Psoas muscle (tissue), 7 donors: ENCODE measurements at regions not wholly inside any gene's neighbourhood (a gene's known extent, or its start where the extent isn't known, plus 50 kb on each side); places are given as distances from the start of the nearest gene placed in this dataset.
"Not testable (repeated sequence)": the region's sequence is repeated elsewhere in the genome, so short reads cannot be mapped to it uniquely, and the experiment has no call there.

ENCODE experiments used
- ATAC-seq, 4 donors: fragments of 200-7000 bp; cut with Tn5 transposase; one replicate each; pipeline ENCODE4 v1.9.1; 2020; ENCODE audit warnings: moderate library complexity in 3 of 4, mild to moderate bottlenecking in 2 of 4
- DNase-seq, 2 donors: peaks; one replicate each; pipeline ENCODE4 v3.0.0-alpha.2; 2020
- H3K27ac ChIP-seq: fragments of 200-600 bp; one replicate; pipeline ENCODE4 v1.8.0; 2022
- H3K27me3 ChIP-seq, 3 donors: fragments of 200-600 bp in 1 of 3; one replicate each; pipeline versions ENCODE4 v1.6.1 to v1.8.0; 2013 to 2022; ENCODE audit warnings: low read length in 2 of 3, mild to moderate bottlenecking in 2 of 3, moderate library complexity in 1 of 3; ENCODE audit not compliant: insufficient read depth in 3 of 3
- H3K36me3 ChIP-seq, 2 donors: fragments of 200-600 bp in 1 of 2; one replicate each; pipeline versions ENCODE4 v1.6.1 to v1.8.0; 2013 to 2022; ENCODE audit warnings: low read depth in 1 of 2, mild to moderate bottlenecking in 1 of 2, moderate library complexity in 1 of 2; ENCODE audit not compliant: insufficient read depth in 1 of 2
- H3K4me1 ChIP-seq: fragments of 200-600 bp; one replicate; pipeline ENCODE4 v1.8.0; 2022
- H3K4me3 ChIP-seq: fragments of 200-600 bp; one replicate; pipeline ENCODE4 v1.8.0; 2022; ENCODE audit warnings: mild to moderate bottlenecking
- H3K9me3 ChIP-seq: fragments of 200-600 bp; one replicate; pipeline ENCODE4 v1.8.0; 2022
- CTCF ChIP-seq: fragments of 200-600 bp; IDR thresholded peaks from one replicate; pipeline ENCODE4 v1.8.0; 2022; ENCODE audit warnings: antibody characterized with exemption
- WGBS, 3 donors: extraction: QIAGEN DNeasy Blood & Tissue Kit; methylation state at CpG; one replicate each; pipeline versions ENCODE4 v1.1.6 to v1.1.7; 2013; 5-methylcytosine and 5-hydroxymethylcytosine counted together
- intact Hi-C, 2 donors: fragments of 100-400 bp; cut with DNase I; formaldehyde crosslinking; loops; one replicate each; pipeline versions ENCODE4 v1.11.0 to v1.14.2; 2022
- donor health status: healthy with polysubstance abuse.
- donor health status: DM: no; HTN: no; CAD: no; lungs with moderate emphysema.
- donor health status: Bipolar disorder and iron deficiency.
- donor health status: healthy.
- donor health status: DM: yes; HTN: yes; CAD: no.
- donor health status: DM: no; HTN: no; CAD: no.
- donor health status: DM: yes; HTN: yes; CAD: no.

GRCh38 chr3:8020047-8020841, 481.4 kb upstream of the LMCD1 start:
- Histone ChIP-seq H3K4me3 (no peak overlapping the region), H3K4me1 (no peaks in the 10 kb centered on the region), H3K9me3 (peaks cover 7% of the 10 kb centered on the region), H3K27ac (no peak overlapping the region), H3K27me3 (no peaks in the 10 kb centered on the region), H3K36me3 (no peaks in the 10 kb centered on the region)
- intact Hi-C loops: no loop called here
- 54 to 57% (median 57%) methylated on average over 7 of the region's 7 CpGs for WGBS, 3 donors
- TF ChIP-seq CTCF: no peak
- ATAC-seq (no peak), DNase-seq (no peak)

GRCh38 chr3:8027954-8028353, 473.7 kb upstream of the LMCD1 start:
- intact Hi-C loops: no loop called here
- no peak overlapping the region for H3K4me3 ChIP-seq
- no peaks in the 10 kb centered on the region for H3K4me1 ChIP-seq
- no peak for TF ChIP-seq CTCF
- DNase-seq (no peak), ATAC-seq (no peak)
- no peak overlapping the region for H3K27ac ChIP-seq
- 43 to 57% (median 56%) methylated on average over 1 of the region's 1 CpG for WGBS, 3 donors
- no peaks in the 10 kb centered on the region for H3K27me3 ChIP-seq
- no peaks in the 10 kb centered on the region for H3K36me3 ChIP-seq
- no peaks in the 10 kb centered on the region for H3K9me3 ChIP-seq

- DNase-seq (no peak), ATAC-seq (no peak)
- H3K27ac ChIP-seq: no peak overlapping the region
- TF ChIP-seq CTCF: no peak
- intact Hi-C loops: no loop called here
- H3K36me3 ChIP-seq: no peaks in the 10 kb centered on the region
- H3K27me3 ChIP-seq: no peaks in the 10 kb centered on the region
- no peak overlapping the region for H3K4me3 ChIP-seq
- 43 to 53% (median 51%) methylated on average over 2 of the region's 2 CpGs for WGBS, 3 donors
- no peaks in the 10 kb centered on the region for H3K9me3 ChIP-seq
- H3K4me1 ChIP-seq: no peaks in the 10 kb centered on the region
Measured at GRCh38 chr3:8050283-8050682, 451.3 kb upstream of the LMCD1 start.

- ATAC-seq: no peak
- intact Hi-C loops: no loop called here
- WGBS, 3 donors: 21 to 38% (median 22%) methylated on average over 7 of the region's 7 CpGs
Measured at GRCh38 chr3:8052659-8053058, 449.0 kb upstream of the LMCD1 start.

GRCh38 chr3:8068135-8068534, 433.5 kb upstream of the LMCD1 start:
- intact Hi-C loops, H3K27me3 ChIP-seq, H3K9me3 ChIP-seq, H3K4me3 ChIP-seq, DNase-seq, H3K4me1 ChIP-seq, ATAC-seq, H3K36me3 ChIP-seq, H3K27ac ChIP-seq: not testable (repeated sequence)
- WGBS, 3 donors: 90 to 92% (median 90%) methylated on average over 9 of the region's 9 CpGs

More at GRCh38 chr3:8052659-8053058, 449.0 kb upstream of the LMCD1 start:
- Histone ChIP-seq H3K27me3 (no peaks in the 10 kb centered on the region), H3K36me3 (no peaks in the 10 kb centered on the region), H3K27ac (no peak overlapping the region), H3K4me3 (no peak overlapping the region), H3K4me1 (no peaks in the 10 kb centered on the region), H3K9me3 (no peaks in the 10 kb centered on the region)
- no peak for TF ChIP-seq CTCF
- no peak for DNase-seq
